Motor neuron (in vitro differentiated cells): ENCODE measurements at regions not wholly inside any gene's neighbourhood (a gene's known extent, or its start where the extent isn't known, plus 50 kb on each side); places are given as distances from the start of the nearest gene placed in this dataset.

Source experiments
- ATAC-seq, 8 experiments: fragments of 200-7000 bp; cut with Tn5 transposase; replicated peaks in 6 of 8; 2 replicates each; pipeline ENCODE4 v1.8.0; 2021; ENCODE audit warnings: mild to moderate bottlenecking in 8 of 8, moderate library complexity in 8 of 8
- H3K27ac ChIP-seq, 2 donors: fragments of 250-450 bp; sonication (Bioruptor Pico); 2 replicates each; pipeline ENCODE4 v1.9.0; 2021; ENCODE audit warnings: antibody characterized with exemption in 2 of 2, mild to moderate bottlenecking in 2 of 2, moderate library complexity in 1 of 2
- H3K4me1 ChIP-seq, 2 donors: fragments of 250-450 bp; sonication (Bioruptor Pico); replicated peaks in 1 of 2; 2 replicates each; pipeline ENCODE4 v1.6.1; 2021; ENCODE audit warnings: antibody characterized with exemption in 2 of 2, mild to moderate bottlenecking in 2 of 2, moderate library complexity in 1 of 2
- H3K4me3 ChIP-seq, 5 donors: fragments of 250-450 bp; sonication (Bioruptor Pico); 2 replicates each; pipeline ENCODE4 v1.9.0; 2021; ENCODE audit warnings: antibody characterized with exemption in 5 of 5, mild to moderate bottlenecking in 5 of 5, moderate library complexity in 4 of 5
- WGBS, 10 experiments: fragments of 450-650 bp; shearing (Covaris generic); methylation state at CpG; one replicate each; pipeline ENCODE4 v1.0.0; 2022; 5-methylcytosine and 5-hydroxymethylcytosine counted together
- in situ Hi-C, 9 experiments: fragments of 400-800 bp; cut with MboI; loops; one replicate each; pipeline ENCODE4 v1.15.0; 2021; ENCODE audit warnings: low sequenced_read_pairs in 9 of 9, low pct_unique_long_range_greater_than_20kb in 2 of 9; ENCODE audit not compliant: unreplicated experiment in 9 of 9

DNA sequence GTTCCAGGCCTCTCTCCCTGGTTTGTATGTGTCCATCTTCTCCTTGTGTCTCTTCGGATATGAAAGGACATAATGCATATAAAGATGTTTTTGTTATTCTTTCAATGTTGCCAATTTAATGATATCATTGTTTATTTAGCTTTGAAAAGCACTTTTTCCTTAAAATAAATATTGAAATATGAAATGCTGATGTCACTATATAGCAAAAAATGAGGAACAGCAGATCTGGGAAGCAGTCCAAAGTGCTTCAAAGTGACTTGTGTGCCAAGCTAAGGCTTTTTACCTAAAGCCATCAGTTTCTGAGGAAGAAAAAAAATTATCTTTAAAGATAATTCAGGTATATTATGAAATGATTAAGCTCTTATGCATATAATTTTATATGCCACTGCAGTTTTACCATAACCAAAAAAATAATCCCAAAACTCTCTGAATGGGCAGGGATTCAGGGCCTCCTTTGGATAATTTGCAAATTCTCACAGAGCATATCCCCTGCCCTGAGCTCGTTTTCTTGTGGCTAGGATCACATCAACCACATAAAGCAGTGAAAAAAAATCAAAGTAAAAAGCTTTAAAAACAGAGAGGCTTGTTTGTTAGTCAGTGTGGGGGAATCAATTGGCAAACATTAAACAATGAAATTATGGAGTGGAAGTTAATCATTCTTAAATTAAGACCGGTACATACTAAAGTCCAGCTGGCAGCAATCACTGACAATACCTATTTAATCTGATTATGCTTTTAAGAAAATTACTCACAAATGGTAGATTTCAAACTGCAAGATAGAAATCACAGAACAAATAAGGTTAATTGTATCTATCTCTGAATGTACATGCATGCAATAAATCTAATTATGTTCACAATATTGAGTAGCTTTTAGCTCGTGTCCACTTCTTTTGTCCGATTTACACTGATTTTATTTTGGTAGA is 1027.9 kb upstream of the ADGRB3 start:
- H3K4me1 ChIP-seq = no peaks in the 10 kb centered on the region
- no peak overlapping the region for H3K4me3 ChIP-seq
- in situ Hi-C loops = no loop called here
- peak in 1 of 8 experiments; percentile 44 for ATAC-seq
- no peak overlapping the region for H3K27ac ChIP-seq
- 2 to 86% (median 69%) methylated on average over 1 to 5 of the region's 5 CpGs for WGBS, 10 experiments

DNA sequence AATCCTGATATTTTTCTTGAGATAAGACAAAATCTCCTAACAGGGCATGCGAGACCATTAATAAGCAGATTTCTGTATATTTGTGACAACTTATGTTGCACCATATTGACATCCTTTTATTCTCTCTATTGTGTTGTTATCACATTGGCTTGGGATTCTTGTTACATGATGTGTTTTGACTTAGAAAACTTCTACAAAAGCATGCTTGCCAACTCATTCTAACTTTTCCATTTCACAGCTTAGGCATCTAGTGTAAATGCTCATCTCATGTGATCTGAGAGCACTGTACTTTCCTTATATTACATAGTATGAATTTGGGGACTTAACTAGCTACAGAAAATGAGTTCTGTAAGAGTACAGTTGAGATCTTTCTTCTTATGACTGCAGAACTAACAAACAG is 1040.7 kb upstream of the ADGRB3 start:
- H3K27ac ChIP-seq = no peak overlapping the region
- no peaks in the 10 kb centered on the region for H3K4me1 ChIP-seq
- H3K4me3 ChIP-seq = no peak overlapping the region
- in situ Hi-C loops = no loop called here
- no peak for ATAC-seq
- WGBS, 10 experiments = 11 to 100% (median 80%) methylated on average over 1 of the region's 1 CpG; no CpG with 5 or more reads in 1 of the 10 experiments

DNA sequence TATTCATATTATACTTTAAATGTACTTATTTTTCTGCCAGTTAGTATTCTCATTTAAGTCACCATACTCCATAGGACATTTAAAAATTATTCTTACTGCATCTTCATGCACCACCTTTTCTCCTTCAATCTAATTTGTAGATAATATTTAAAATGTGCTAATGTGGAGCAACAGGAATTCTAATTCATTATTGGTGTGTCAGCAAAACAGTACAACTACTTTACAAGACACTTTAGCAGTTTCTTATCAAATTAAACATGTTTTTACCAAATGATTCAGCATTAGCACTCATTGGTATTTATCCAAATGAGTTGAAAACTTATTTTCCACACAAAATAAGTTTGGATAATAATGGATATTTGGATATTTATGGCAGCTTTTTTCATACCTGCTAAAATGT is 1041.8 kb upstream of the ADGRB3 start:
- no peak overlapping the region for H3K27ac ChIP-seq
- ATAC-seq = no peak
- no peak overlapping the region for H3K4me3 ChIP-seq
- in situ Hi-C loops = no loop called here
- no peaks in the 10 kb centered on the region for H3K4me1 ChIP-seq

DNA sequence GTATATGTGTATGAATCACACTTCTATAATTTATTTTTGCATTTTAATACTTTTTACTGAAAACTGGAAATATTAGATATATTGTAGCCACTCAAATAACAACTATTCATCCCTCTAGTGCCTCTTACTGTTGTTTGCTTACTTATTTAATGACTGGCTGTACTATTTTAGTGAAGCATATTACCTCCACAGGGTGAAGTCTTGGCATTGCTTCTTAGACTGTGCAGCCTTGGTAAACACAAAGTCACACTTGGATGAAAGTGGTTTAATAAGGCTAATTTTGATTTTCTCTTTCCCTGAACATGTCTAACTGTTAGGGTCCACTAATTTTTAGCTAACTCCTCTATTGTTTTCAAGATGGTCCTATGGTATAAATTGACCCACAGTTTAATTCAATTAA is 1043.2 kb upstream of the ADGRB3 start:
- in situ Hi-C loops = no loop called here
- no peak overlapping the region for H3K4me3 ChIP-seq
- H3K27ac ChIP-seq = no peak overlapping the region
- no peaks in the 10 kb centered on the region for H3K4me1 ChIP-seq
- no peak for ATAC-seq

DNA sequence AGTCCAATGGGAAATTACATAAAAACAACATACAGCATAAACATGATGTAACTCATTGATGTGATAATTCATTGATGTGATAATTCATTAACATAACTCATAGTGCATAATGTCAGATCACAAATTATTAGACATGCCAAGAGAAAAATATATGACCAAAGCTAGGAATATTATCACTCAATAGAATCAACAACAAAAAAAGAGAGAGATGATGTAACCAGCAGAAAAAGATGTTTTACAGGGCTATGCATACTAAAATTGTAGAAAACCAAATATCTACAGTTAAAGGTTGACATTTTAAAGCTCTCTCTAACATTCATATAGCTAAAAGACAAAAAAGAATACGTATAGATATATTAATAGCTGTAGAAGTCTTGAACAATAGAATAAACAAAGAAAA is 1067.2 kb upstream of the ADGRB3 start:
- 0 to 100% (median 48%) methylated on average over 1 of the region's 1 CpG for WGBS, 10 experiments
- in situ Hi-C loops = no loop called here
- Histone ChIP-seq H3K4me3 (no peak overlapping the region), H3K4me1 (no peaks in the 10 kb centered on the region), H3K27ac (no peak overlapping the region)
- no peak for ATAC-seq

DNA sequence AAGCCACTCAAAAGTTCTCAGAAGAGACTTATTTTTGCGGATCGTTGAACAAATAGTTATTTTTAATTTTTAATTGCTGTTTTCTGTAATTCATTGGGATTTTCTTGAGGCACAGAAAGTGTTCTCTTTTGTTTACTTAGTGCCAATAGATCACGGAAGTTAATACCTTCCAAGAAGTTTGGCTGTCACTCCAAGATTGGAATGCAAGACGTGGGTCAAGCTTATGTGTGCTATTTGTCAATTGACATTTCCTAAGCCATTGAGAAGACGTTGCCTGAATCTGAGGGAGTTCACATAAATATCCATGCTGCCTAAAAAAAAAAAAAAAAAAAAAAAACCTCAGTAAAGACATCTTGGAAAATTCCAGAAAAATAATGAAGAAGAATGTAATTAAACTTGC is 1071.4 kb upstream of the ADGRB3 start:
- Histone ChIP-seq H3K4me1 (no peaks in the 10 kb centered on the region), H3K27ac (no peak overlapping the region), H3K4me3 (no peak overlapping the region)
- in situ Hi-C loops = no loop called here
- 20 to 98% (median 73%) methylated on average over 4 to 5 of the region's 5 CpGs for WGBS, 10 experiments
- ATAC-seq = no peak

DNA sequence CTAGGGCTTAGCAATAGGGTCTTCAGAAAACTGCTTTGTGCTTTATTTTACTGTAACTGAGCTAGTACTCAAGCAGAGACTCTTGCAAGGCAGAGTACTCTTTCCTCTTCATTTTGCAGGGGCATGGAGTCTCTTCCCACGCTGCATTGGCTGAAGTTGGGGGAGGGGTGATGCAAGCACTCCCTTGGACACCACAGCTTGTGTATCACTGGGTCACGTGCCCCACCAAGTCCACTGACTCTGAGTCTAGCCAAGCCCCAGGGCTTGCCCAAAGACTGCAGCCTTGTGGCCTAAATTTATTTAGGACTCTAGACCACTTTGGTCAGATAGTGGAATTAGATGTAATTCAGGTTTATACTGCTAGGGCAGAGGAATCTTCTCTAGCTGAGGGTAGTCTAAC is 1075.0 kb upstream of the ADGRB3 start:
- 0 to 100% (median 17%) methylated on average over 1 to 2 of the region's 2 CpGs; no CpG with 5 or more reads in 7 of the 10 experiments for WGBS, 10 experiments
- in situ Hi-C loops = no loop called here
- H3K27ac ChIP-seq = no peak overlapping the region
- no peaks in the 10 kb centered on the region for H3K4me1 ChIP-seq
- ATAC-seq = no peak
- no peak overlapping the region for H3K4me3 ChIP-seq

DNA sequence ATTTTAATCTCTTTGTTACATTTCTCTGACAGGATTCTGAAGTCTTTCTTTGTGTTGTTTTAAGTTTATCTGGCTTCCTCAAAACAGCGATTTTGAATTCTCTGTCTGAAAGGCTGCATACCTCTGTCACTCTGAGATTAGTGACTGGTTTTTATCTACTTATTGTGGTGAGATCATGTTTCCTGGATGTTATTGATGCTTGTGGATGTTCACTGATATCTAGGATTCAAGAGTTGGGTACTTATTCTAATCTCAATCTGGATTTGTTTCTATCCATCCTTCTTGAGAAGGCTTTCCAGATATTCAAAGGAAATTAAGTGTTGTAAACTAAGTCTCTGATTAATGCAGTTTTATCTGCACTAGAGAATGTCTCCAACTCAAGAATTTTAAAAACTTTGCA is 1076.1 kb upstream of the ADGRB3 start:
- no peak for ATAC-seq
- 0 to 100% (median 95%) methylated on average over 1 of the region's 1 CpG for WGBS, 10 experiments
- no peak overlapping the region for H3K4me3 ChIP-seq
- H3K4me1 ChIP-seq = no peaks in the 10 kb centered on the region
- H3K27ac ChIP-seq = no peak overlapping the region
- in situ Hi-C loops = no loop called here

DNA sequence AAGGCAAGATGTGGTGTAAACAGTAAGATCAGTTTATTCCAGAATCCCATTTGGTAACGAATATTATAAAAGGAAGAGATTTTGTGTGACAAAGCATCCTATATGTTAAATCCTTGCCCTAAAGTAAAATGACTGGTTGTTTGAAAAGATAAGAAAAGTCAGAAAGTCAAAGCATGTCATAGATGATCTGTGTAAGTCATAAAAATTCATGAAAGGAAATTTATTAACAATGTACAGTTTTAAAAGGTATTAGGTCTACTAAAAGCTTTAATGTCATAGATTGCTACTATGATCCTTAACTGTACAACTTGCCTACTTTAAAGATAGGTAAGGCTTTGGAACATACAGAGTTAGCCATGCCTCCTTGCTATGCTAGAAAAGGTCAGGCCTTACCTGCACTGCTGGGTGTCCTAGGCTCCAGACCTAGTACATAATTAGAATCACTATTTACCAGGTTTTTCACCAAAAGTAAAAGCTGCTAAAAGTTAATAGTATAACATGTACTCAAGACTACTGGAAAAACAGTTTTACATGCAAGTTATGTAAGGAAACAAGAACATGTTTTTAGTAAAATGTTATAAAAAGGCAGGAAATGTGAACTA is 1090.1 kb upstream of the ADGRB3 start:
- in situ Hi-C loops = no loop called here
- no peaks in the 10 kb centered on the region for H3K4me1 ChIP-seq
- 9 to 100% (median 60%) methylated on average over 1 of the region's 1 CpG; no CpG with 5 or more reads in 2 of the 10 experiments for WGBS, 10 experiments
- H3K27ac ChIP-seq = no peak overlapping the region
- ATAC-seq = no peak
- H3K4me3 ChIP-seq = no peak overlapping the region

DNA sequence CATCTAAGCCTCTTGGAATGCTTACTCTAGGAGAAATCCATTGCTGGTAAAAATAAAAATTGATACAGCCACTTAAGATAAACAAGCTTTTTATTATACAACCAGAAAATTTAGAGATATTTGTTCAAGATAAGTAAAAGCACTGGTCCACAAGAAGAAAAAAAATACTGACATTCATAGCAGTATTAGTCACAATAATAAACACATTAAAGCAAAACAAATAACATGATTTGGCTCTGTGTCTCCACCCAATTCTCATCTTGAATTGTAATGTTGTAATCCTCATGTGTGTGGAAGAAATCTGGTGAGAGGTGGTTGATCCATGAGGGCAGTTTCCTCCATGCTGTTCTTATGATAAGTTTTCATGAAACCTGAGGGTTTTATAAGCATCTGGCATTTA is 1093.5 kb upstream of the ADGRB3 start:
- Histone ChIP-seq H3K4me1 (no peaks in the 10 kb centered on the region), H3K27ac (no peak overlapping the region), H3K4me3 (no peak overlapping the region)
- ATAC-seq = no peak
- in situ Hi-C loops = no loop called here

DNA sequence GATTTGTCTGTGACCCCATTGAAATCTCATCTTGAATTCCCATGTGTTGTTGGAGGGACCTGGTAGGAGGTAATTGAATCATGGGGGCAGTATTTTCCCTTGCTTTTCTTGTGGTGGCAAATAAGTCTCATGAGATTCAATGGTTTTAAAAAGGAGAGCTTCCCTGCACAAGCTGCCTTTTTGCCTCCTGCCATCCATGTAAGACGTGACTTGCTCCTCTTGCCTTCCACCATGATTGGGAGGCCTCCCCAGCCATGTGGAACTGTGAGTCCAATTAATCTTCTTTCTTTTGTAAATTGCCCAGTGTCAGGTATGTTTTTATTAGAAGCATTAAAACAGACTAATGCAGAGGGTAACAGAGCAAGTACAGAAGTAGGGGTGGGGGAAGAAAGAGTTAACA is 1097.0 kb upstream of the ADGRB3 start:
- in situ Hi-C loops = no loop called here
- Histone ChIP-seq H3K27ac (no peak overlapping the region), H3K4me3 (no peak overlapping the region), H3K4me1 (no peaks in the 10 kb centered on the region)
- ATAC-seq = no peak
- WGBS, 10 experiments = 40 to 100% (median 100%) methylated on average over 1 of the region's 1 CpG; no CpG with 5 or more reads in 7 of the 10 experiments

DNA sequence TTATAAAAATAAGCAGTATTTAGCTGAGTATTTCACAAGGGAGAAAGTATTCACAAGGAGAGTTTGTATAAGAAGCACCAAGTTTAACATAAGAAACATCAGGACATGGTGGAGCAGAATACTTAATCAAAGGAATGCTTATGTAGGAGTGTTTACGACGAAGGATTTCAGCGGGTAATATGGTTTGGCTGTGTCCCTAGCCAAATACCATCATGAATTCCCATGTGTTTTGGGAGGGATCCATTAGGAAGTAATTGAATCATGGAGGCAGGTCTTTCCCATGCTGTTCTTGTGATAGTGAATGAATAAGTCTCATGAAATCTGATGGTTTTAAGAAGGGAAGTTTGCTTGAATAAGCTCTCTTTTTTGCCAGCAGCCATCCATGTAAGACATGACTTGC is 1099.1 kb upstream of the ADGRB3 start:
- WGBS, 10 experiments = 8 to 100% (median 66%) methylated on average over 1 to 3 of the region's 3 CpGs; no CpG with 5 or more reads in 4 of the 10 experiments

DNA sequence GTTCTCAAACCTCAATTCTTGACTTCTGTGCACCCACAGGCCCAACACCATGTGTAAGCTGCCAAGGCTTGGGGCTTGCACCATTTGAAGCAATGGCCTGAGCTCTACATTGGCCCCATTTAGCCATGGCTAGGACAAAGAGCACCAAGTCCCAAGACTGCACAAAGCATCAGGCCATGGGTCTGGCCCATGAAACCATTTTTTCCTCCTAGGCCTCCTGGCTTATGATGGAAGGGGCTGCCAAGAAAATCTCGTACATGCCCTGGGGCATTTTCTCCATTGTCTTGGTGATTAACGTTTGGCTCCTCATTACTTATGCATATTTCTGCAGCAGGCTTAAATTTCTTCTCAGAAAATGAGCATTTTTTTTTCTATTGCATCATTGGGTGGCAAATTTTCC is 1128.7 kb upstream of the ADGRB3 start:
- in situ Hi-C loops = no loop called here
- 0 to 82% (median 33%) methylated on average over 1 to 2 of the region's 2 CpGs; no CpG with 5 or more reads in 3 of the 10 experiments for WGBS, 10 experiments
- H3K27ac ChIP-seq = no peak overlapping the region
- no peak overlapping the region for H3K4me3 ChIP-seq
- no peak for ATAC-seq
- peaks cover 5 to 11% of the 10 kb centered on the region in 2 donors for H3K4me1 ChIP-seq

More for the DNA sequence above, 1099.1 kb upstream of the ADGRB3 start:
- in situ Hi-C loops = no loop called here
- H3K27ac ChIP-seq = no peak overlapping the region
- H3K4me3 ChIP-seq = no peak overlapping the region
- H3K4me1 ChIP-seq = no peaks in the 10 kb centered on the region
- no peak for ATAC-seq

DNA sequence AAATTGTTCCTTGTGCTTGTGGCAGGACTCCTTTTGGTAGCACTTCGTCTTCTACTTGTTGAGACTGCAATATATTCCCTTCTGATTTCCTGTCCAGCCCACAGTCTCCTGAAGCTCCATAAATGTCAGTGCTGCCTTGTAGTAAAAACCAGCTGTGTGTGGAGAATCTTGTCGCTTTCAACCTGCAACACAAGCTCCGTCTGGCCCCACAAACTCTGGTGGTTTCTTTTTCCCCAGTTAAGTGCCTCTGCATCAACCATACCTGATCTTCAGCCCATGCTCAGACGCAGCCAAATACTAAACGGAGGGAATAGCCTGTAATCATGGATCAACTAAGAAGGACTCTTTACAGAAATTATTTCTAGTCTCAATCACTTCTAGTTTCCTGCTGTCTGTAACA is 1133.3 kb upstream of the ADGRB3 start:
- in situ Hi-C loops = no loop called here
- WGBS, 10 experiments = 0 to 94% (median 33%) methylated on average over 1 to 5 of the region's 5 CpGs; no CpG with 5 or more reads in 1 of the 10 experiments
- Histone ChIP-seq H3K27ac (no peak overlapping the region), H3K4me1 (no peaks in the 10 kb centered on the region), H3K4me3 (no peak overlapping the region)
- ATAC-seq = no peak
